ENCODE measurements at regions not wholly inside any gene's neighbourhood (a gene's known extent, or its start where the extent isn't known, plus 50 kb on each side); places are given as distances from the start of the nearest gene placed in this dataset.

DNA sequence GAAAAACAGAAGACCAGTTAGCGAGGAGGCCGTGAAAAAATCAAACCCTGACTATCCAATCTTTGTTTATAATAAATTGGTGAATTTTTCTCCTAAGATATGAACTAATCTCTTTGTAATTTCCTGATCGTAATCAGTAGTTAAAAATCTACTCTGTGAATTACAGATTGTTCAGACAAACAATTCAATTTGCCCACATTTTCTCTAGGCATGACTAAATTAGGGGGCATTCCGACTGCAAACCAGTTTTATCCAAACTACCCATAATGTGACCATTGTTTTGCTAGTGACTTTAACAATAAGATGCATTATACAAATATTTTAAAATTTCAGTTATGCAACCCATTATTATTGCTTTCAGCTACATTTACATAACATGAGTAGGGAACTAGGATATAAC is 546.9 kb upstream of the ADAMTS5 start:
- H3K4me3 ChIP-seq (replicated peaks; ENCODE audit: low read depth, low read length), result no peak overlapping the region
- no peak for DNase-seq (ENCODE audit: extremely low read depth, low read depth)
- TF ChIP-seq, protein P1, sequence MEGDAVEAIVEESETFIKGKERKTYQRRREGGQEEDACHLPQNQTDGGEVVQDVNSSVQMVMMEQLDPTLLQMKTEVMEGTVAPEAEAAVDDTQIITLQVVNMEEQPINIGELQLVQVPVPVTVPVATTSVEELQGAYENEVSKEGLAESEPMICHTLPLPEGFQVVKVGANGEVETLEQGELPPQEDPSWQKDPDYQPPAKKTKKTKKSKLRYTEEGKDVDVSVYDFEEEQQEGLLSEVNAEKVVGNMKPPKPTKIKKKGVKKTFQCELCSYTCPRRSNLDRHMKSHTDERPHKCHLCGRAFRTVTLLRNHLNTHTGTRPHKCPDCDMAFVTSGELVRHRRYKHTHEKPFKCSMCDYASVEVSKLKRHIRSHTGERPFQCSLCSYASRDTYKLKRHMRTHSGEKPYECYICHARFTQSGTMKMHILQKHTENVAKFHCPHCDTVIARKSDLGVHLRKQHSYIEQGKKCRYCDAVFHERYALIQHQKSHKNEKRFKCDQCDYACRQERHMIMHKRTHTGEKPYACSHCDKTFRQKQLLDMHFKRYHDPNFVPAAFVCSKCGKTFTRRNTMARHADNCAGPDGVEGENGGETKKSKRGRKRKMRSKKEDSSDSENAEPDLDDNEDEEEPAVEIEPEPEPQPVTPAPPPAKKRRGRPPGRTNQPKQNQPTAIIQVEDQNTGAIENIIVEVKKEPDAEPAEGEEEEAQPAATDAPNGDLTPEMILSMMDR (IDR thresholded peaks at IDR 0.05; ENCODE audit: low read depth, low read length, missing control alignments), result no peak

DNA sequence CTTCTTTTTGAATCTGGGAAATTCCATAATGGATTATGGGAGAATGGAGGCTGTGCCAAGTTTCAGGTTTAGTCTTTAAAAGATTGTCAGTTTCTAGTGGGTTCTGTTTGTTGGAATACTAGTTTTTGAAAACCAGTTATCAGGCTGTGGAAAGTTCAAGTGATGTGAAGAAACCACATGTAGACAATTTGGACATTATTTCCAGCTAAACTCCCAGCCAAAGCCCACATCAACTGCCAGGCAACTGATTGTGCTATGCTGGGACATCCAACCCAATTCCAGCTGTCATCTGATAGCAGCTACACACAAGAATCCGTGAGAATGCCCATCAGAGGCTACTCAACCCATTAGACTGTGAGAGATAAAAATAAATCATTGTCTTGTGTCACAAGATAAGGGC is 546.1 kb upstream of the ADAMTS5 start:
- TF ChIP-seq, protein P1 (IDR thresholded peaks at IDR 0.05; ENCODE audit: low read depth, low read length, missing control alignments), result no peak
- no peak for DNase-seq (ENCODE audit: extremely low read depth, low read depth)
- H3K4me3 ChIP-seq (replicated peaks; ENCODE audit: low read depth, low read length), result no peak overlapping the region

DNA sequence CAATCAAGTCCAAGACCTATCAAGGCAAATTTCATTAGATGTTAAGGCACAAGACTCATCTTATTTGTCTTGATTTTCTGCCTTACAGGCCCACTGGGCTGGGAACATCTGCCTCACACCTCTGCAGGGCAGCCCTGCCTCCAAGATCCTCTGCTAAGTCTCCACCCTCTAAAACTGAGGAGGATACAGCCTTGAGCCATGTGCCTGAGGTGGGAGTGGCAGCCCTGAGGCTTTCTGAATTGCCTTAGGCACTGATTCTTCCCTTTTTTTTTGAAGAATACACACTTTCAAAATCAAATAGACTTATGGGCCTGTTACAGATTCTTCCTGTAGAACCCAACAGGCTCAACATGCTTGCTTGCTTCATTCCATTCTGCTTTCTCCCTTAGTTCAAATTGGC is 544.3 kb upstream of the ADAMTS5 start:
- TF ChIP-seq, protein P1 (IDR thresholded peaks at IDR 0.05; ENCODE audit: low read depth, low read length, missing control alignments), result no peak
- no peak overlapping the region for H3K4me3 ChIP-seq (replicated peaks; ENCODE audit: low read depth, low read length)
- DNase-seq (ENCODE audit: extremely low read depth, low read depth), result no peak

DNA sequence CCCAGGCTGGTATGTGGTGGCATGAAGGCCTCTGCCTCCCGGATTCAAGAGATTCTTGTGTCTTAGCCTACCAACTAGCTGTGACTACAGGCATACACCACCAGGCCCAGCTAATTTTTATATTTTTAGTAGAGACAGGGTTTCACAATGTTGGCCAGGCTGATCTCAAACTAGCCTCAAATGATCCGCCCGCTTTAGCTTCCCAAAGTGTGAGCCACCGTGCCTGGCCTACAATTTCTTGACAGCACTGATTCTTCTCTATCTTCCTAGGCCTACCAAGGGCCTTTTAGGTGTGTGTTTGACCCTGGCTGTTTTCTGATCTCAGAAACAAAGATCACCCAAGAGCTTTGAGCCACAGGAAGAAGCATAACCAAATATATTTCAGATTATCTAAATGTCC is 540.8 kb upstream of the ADAMTS5 start:
- DNase-seq (ENCODE audit: extremely low read depth, low read depth), result no peak
- no peak overlapping the region for H3K4me3 ChIP-seq (replicated peaks; ENCODE audit: low read depth, low read length)
- TF ChIP-seq, protein P1 (IDR thresholded peaks at IDR 0.05; ENCODE audit: low read depth, low read length, missing control alignments), result no peak

DNA sequence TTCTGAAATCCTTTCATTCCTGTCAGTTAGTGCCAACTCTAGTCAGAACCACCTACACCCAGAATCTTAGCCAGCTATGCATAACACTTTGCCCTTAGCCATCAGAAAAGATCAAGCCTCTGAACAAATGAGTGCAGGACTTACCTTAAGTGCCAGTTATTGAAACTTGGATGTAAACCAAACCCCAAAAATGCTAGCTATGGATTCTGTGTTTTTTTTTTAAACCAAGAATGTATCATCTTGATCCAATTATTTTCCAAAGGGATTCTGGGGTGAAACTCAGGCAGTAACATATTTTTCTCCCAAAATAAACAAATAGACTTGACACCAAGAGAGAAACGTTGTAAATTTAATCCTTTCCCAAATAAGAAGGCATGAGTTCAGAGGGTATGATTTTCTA is 538.6 kb upstream of the ADAMTS5 start:
- no peak overlapping the region for H3K4me3 ChIP-seq (replicated peaks; ENCODE audit: low read depth, low read length)
- TF ChIP-seq, protein P1 (IDR thresholded peaks at IDR 0.05; ENCODE audit: low read depth, low read length, missing control alignments), result no peak
- DNase-seq (ENCODE audit: extremely low read depth, low read depth), result peak; percentile 73

DNA sequence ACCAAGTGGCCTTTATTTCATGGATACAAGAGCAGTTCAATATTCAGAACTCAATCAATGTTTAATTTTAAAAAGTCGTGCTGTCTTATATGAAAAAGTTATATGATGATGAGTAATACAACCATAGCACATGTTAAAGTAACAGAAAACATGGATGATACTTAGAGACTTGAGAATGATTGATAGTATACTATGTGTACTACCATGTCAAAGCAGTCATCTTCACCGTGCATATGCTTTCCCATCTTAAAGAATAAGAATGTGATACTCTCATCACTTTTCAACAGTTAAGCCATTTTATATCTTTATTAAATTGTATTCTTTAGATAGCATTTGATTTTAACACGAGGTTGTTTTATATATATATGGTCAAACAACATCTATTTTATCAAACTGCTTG is 535.9 kb upstream of the ADAMTS5 start:
- DNase-seq (ENCODE audit: extremely low read depth, low read depth), result no peak
- TF ChIP-seq, protein P1 (IDR thresholded peaks at IDR 0.05; ENCODE audit: low read depth, low read length, missing control alignments), result no peak
- no peak overlapping the region for H3K4me3 ChIP-seq (replicated peaks; ENCODE audit: low read depth, low read length)

DNA sequence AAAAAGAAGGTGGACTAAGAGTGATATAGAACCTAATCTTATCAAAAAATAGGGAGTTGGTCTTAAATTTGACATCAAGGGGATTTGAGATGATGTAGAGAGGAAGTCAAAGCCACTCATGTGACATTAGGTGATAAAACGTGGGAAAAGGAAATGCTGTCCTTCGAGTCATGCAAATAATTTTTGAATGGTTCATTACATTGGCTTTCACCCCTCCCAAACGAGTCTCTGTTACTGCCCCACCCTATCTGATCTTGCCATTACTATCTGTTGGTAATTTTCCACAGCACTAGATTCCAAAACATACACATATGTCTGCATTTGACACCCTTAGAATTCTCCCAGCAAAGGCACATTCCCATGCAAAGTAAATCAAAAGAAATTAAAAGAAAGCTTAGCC is 531.1 kb upstream of the ADAMTS5 start:
- TF ChIP-seq, protein P1 (IDR thresholded peaks at IDR 0.05; ENCODE audit: low read depth, low read length, missing control alignments), result no peak
- no peak for DNase-seq (ENCODE audit: extremely low read depth, low read depth)

More for the DNA sequence above, 531.1 kb upstream of the ADAMTS5 start:
- no peak overlapping the region for H3K4me3 ChIP-seq (replicated peaks; ENCODE audit: low read depth, low read length)

Measured in HFF-Myc (cell line).